ENCODE measurements at regions not wholly inside any gene's neighbourhood (a gene's known extent, or its start where the extent isn't known, plus 50 kb on each side); places are given as distances from the start of the nearest gene placed in this dataset.
"Not testable (repeated sequence)": the region's sequence is repeated elsewhere in the genome, so short reads cannot be mapped to it uniquely, and the experiment has no call there.

DNA sequence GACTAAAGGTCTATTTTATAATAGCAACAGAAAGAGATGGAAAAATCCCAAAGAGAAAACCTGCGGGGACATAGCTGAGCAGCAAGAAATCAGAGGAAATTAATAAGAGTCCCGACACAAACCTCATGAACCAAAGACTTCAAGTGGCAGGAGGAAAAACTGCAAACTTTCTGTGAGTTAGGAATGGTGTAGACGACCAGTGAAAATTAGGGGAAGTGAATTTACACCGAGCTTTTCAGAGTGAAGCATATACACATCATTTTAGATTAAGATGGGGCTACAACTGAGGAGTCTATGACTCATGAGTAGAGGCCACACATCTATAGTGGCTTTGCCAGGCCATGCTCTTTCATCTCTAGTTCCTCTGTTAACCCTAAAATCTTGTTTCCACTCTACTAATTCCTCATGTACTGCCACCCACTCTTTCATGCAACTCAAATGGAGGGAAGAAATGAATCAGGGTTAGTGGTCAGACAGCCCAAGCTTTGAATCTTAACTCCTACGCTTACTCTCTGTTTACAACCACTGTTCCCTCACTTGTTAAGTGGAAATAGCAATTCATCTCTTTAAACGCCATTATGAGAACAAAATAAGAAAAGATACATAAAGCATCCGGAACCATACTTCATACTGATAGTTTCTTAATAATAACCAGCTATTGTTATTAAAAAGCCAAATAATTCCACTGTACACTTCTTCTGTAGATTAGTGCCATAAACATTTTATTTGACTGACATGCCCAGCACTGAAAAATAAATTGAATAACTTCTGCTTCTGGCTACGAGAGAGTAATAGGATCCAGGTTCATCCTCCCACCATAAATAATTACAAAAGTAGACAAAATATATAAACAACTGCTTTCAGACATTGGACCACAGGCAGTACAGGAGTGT lies 219.3 kb downstream of the RMST start:
- H3K4me1 ChIP-seq (ENCODE audit: control insufficient read depth in 2 of 2, insufficient read depth in 2 of 2, low read length in 1 of 2): no peaks in the 10 kb centered on the region
- no peaks in the 10 kb centered on the region for H3K36me3 ChIP-seq (ENCODE audit: control insufficient read depth in 2 of 2, insufficient read depth in 2 of 2, low read length in 1 of 2)
- H3K4me3 ChIP-seq (ENCODE audit: low read depth in 1 of 2, low read length in 2 of 2): no peak overlapping the region
- H3K9me3 ChIP-seq (ENCODE audit: control insufficient read depth in 2 of 2, insufficient read depth in 1 of 2, low read depth in 1 of 2, low read length in 1 of 2): no peaks in the 10 kb centered on the region
- WGBS, 2 donors: 68 to 71% methylated on average over 8 of the region's 8 CpGs
- H3K27me3 ChIP-seq (ENCODE audit: control insufficient read depth in 1 of 2, insufficient read depth in 2 of 2, low read length in 2 of 2): no peaks in the 10 kb centered on the region
- no peak overlapping the region for H3K27ac ChIP-seq (ENCODE audit: low read depth in 2 of 2, low read length in 1 of 2)

GRCh38 chr12:97685360-97685759 lies 222.8 kb downstream of the RMST start:
- no peak overlapping the region for H3K27ac ChIP-seq (ENCODE audit: low read depth in 2 of 2, low read length in 1 of 2)

GRCh38 chr12:97701901-97702300 lies 239.3 kb downstream of the RMST start:
- Histone ChIP-seq H3K4me1 (ENCODE audit: control insufficient read depth in 2 of 2, insufficient read depth in 2 of 2, low read length in 1 of 2) (no peaks in the 10 kb centered on the region), H3K27ac (ENCODE audit: low read depth in 2 of 2, low read length in 1 of 2) (no peak overlapping the region)
- 47 to 58% methylated on average over 4 of the region's 4 CpGs for WGBS, 2 donors

More at GRCh38 chr12:97685360-97685759, 222.8 kb downstream of the RMST start:
- Histone ChIP-seq H3K4me1 (ENCODE audit: control insufficient read depth in 2 of 2, insufficient read depth in 2 of 2, low read length in 1 of 2) (no peaks in the 10 kb centered on the region), H3K27me3 (ENCODE audit: control insufficient read depth in 1 of 2, insufficient read depth in 2 of 2, low read length in 2 of 2) (no peaks in the 10 kb centered on the region), H3K4me3 (ENCODE audit: low read depth in 1 of 2, low read length in 2 of 2) (no peak overlapping the region), H3K36me3 (ENCODE audit: control insufficient read depth in 2 of 2, insufficient read depth in 2 of 2, low read length in 1 of 2) (no peaks in the 10 kb centered on the region), H3K9me3 (ENCODE audit: control insufficient read depth in 2 of 2, insufficient read depth in 1 of 2, low read depth in 1 of 2, low read length in 1 of 2) (no peaks in the 10 kb centered on the region)

DNA sequence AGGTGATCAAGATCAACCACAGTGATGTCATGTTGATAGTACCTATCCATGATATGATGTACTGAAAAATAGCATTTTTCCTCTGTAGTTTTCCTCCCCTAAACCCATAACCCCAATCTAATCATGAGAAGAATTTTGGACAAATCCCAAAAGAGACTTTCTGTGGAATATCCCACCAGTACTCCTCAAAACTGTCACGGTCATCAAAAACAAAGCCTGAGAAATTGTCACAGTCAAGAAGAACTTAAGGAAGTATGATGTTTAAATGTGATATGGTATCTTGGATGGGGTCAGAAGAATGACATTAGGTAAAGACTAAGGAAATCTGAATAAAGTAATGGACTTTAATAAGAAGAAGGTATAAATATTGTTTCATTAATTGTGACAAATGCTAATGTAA lies 248.8 kb downstream of the RMST start:
- Histone ChIP-seq H3K4me1 (ENCODE audit: control insufficient read depth in 2 of 2, insufficient read depth in 2 of 2, low read length in 1 of 2) (no peaks in the 10 kb centered on the region), H3K27ac (ENCODE audit: low read depth in 2 of 2, low read length in 1 of 2) (no peak overlapping the region), H3K4me3 (ENCODE audit: low read depth in 1 of 2, low read length in 2 of 2) (no peak overlapping the region), H3K9me3 (ENCODE audit: control insufficient read depth in 2 of 2, insufficient read depth in 1 of 2, low read depth in 1 of 2, low read length in 1 of 2) (no peaks in the 10 kb centered on the region), H3K27me3 (ENCODE audit: control insufficient read depth in 1 of 2, insufficient read depth in 2 of 2, low read length in 2 of 2) (no peaks in the 10 kb centered on the region), H3K36me3 (ENCODE audit: control insufficient read depth in 2 of 2, insufficient read depth in 2 of 2, low read length in 1 of 2) (no peaks in the 10 kb centered on the region)
- WGBS, 2 donors: 80 to 89% methylated on average over 1 of the region's 1 CpG

More at GRCh38 chr12:97701901-97702300, 239.3 kb downstream of the RMST start:
- H3K27me3 ChIP-seq (ENCODE audit: control insufficient read depth in 1 of 2, insufficient read depth in 2 of 2, low read length in 2 of 2): no peaks in the 10 kb centered on the region
- H3K4me3 ChIP-seq (ENCODE audit: low read depth in 1 of 2, low read length in 2 of 2): no peak overlapping the region
- no peaks in the 10 kb centered on the region for H3K36me3 ChIP-seq (ENCODE audit: control insufficient read depth in 2 of 2, insufficient read depth in 2 of 2, low read length in 1 of 2)
- H3K9me3 ChIP-seq (ENCODE audit: control insufficient read depth in 2 of 2, insufficient read depth in 1 of 2, low read depth in 1 of 2, low read length in 1 of 2): no peaks in the 10 kb centered on the region

- Histone ChIP-seq H3K27ac (ENCODE audit: low read depth in 2 of 2, low read length in 1 of 2) (no peak overlapping the region), H3K4me3 (ENCODE audit: low read depth in 1 of 2, low read length in 2 of 2) (no peak overlapping the region), H3K36me3 (ENCODE audit: control insufficient read depth in 2 of 2, insufficient read depth in 2 of 2, low read length in 1 of 2) (no peaks in the 10 kb centered on the region), H3K4me1 (ENCODE audit: control insufficient read depth in 2 of 2, insufficient read depth in 2 of 2, low read length in 1 of 2) (no peaks in the 10 kb centered on the region), H3K27me3 (ENCODE audit: control insufficient read depth in 1 of 2, insufficient read depth in 2 of 2, low read length in 2 of 2) (no peaks in the 10 kb centered on the region), H3K9me3 (ENCODE audit: control insufficient read depth in 2 of 2, insufficient read depth in 1 of 2, low read depth in 1 of 2, low read length in 1 of 2) (no peaks in the 10 kb centered on the region)
- WGBS, 2 donors: 23 to 44% methylated on average over 1 of the region's 1 CpG
Observed at GRCh38 chr12:97713270-97713669, 250.7 kb downstream of the RMST start.

GRCh38 chr12:97714107-97714563 lies 251.5 kb downstream of the RMST start:
- H3K4me1 ChIP-seq (ENCODE audit: control insufficient read depth in 2 of 2, insufficient read depth in 2 of 2, low read length in 1 of 2): no peaks in the 10 kb centered on the region
- no peaks in the 10 kb centered on the region for H3K9me3 ChIP-seq (ENCODE audit: control insufficient read depth in 2 of 2, insufficient read depth in 1 of 2, low read depth in 1 of 2, low read length in 1 of 2)
- H3K4me3 ChIP-seq (ENCODE audit: low read depth in 1 of 2, low read length in 2 of 2): no peak overlapping the region
- no peaks in the 10 kb centered on the region for H3K27me3 ChIP-seq (ENCODE audit: control insufficient read depth in 1 of 2, insufficient read depth in 2 of 2, low read length in 2 of 2)
- H3K36me3 ChIP-seq (ENCODE audit: control insufficient read depth in 2 of 2, insufficient read depth in 2 of 2, low read length in 1 of 2): no peaks in the 10 kb centered on the region
- 49 to 66% methylated on average over 4 of the region's 4 CpGs for WGBS, 2 donors
- H3K27ac ChIP-seq (ENCODE audit: low read depth in 2 of 2, low read length in 1 of 2): no peak overlapping the region

DNA sequence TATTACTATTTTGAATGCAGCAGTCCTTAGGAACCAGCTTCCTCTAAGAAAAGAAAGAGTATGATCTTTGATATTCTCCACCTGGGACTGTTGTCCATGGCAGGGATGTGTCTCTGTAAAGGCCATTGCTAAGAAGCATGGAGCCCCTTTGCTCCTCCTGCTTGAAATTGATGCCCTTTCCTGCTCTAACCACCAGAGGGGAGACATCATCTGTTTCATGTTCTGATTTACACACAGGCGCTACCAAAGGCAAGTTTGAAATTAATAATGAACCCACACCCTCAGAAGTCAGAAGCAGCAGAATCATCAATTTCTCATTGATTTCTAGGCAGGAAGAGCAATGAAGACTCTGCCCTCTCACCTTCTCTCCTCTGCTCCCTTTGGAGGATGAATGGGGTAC lies 253.8 kb downstream of the RMST start:
- Histone ChIP-seq H3K9me3 (ENCODE audit: control insufficient read depth in 2 of 2, insufficient read depth in 1 of 2, low read depth in 1 of 2, low read length in 1 of 2) (no peaks in the 10 kb centered on the region), H3K4me3 (ENCODE audit: low read depth in 1 of 2, low read length in 2 of 2) (no peak overlapping the region), H3K27me3 (ENCODE audit: control insufficient read depth in 1 of 2, insufficient read depth in 2 of 2, low read length in 2 of 2) (no peaks in the 10 kb centered on the region), H3K27ac (ENCODE audit: low read depth in 2 of 2, low read length in 1 of 2) (no peak overlapping the region), H3K36me3 (ENCODE audit: control insufficient read depth in 2 of 2, insufficient read depth in 2 of 2, low read length in 1 of 2) (no peaks in the 10 kb centered on the region), H3K4me1 (ENCODE audit: control insufficient read depth in 2 of 2, insufficient read depth in 2 of 2, low read length in 1 of 2) (no peaks in the 10 kb centered on the region)
- 50 to 70% methylated on average over 1 of the region's 1 CpG for WGBS, 2 donors

- H3K4me3 ChIP-seq (ENCODE audit: low read depth in 1 of 2, low read length in 2 of 2); H3K27me3 ChIP-seq (ENCODE audit: control insufficient read depth in 1 of 2, insufficient read depth in 2 of 2, low read length in 2 of 2); H3K4me1 ChIP-seq (ENCODE audit: control insufficient read depth in 2 of 2, insufficient read depth in 2 of 2, low read length in 1 of 2); H3K9me3 ChIP-seq (ENCODE audit: control insufficient read depth in 2 of 2, insufficient read depth in 1 of 2, low read depth in 1 of 2, low read length in 1 of 2); H3K36me3 ChIP-seq (ENCODE audit: control insufficient read depth in 2 of 2, insufficient read depth in 2 of 2, low read length in 1 of 2); H3K27ac ChIP-seq (ENCODE audit: low read depth in 2 of 2, low read length in 1 of 2): not testable (repeated sequence)
- 88 to 96% methylated on average over 22 of the region's 22 CpGs for WGBS, 2 donors
Observed at GRCh38 chr12:97723801-97724200, 261.2 kb downstream of the RMST start.

DNA sequence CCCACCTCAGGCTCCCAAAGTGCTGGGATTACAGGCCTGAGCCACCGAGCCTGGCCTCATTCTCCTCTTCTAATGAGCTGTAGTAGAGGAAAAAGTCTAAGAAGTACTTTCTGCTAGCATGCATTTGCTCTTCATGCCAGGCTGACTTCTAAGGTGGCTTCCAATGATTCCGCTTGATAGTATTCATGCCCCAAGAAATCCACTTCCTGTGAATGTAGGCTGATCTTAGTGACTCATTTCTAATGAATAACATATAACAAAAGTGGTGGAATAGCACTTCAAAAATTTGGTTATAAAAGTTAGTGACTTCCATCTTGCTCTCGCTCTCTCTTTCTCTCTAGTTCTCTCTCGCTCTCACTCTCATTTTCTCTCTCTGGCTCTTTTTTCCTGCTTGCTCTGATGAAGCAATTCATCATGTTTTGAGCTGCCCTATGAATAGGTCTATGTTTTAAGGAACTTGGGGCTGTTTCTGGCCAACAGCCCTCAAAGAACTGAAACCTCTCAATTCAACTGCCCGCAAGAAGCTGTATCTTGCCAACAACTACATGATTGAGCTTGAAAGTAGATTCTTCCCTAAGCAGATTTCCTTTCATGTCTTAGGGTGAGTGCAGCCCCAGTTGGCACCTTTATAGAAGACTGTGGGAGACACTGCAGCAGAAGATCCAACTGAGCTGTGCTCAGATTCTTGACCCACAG lies 282.9 kb downstream of the RMST start:
- Histone ChIP-seq H3K36me3 (ENCODE audit: control insufficient read depth in 2 of 2, insufficient read depth in 2 of 2, low read length in 1 of 2) (no peaks in the 10 kb centered on the region), H3K4me3 (ENCODE audit: low read depth in 1 of 2, low read length in 2 of 2) (no peak overlapping the region), H3K27ac (ENCODE audit: low read depth in 2 of 2, low read length in 1 of 2) (no peak overlapping the region), H3K27me3 (ENCODE audit: control insufficient read depth in 1 of 2, insufficient read depth in 2 of 2, low read length in 2 of 2) (no peaks in the 10 kb centered on the region), H3K4me1 (ENCODE audit: control insufficient read depth in 2 of 2, insufficient read depth in 2 of 2, low read length in 1 of 2) (no peaks in the 10 kb centered on the region), H3K9me3 (ENCODE audit: control insufficient read depth in 2 of 2, insufficient read depth in 1 of 2, low read depth in 1 of 2, low read length in 1 of 2) (no peaks in the 10 kb centered on the region)
- 57 to 77% methylated on average over 5 of the region's 5 CpGs for WGBS, 2 donors

Measured in esophagus (tissue), 2 donors.